Fibroblast of pulmonary artery (primary cell): ENCODE measurements at regions not wholly inside any gene's neighbourhood (a gene's known extent, or its start where the extent isn't known, plus 50 kb on each side); places are given as distances from the start of the nearest gene placed in this dataset.

Experiments
- DNase-seq: peaks from one replicate; pipeline ENCODE4 v3.0.0-alpha.2; 2010; ENCODE audit warnings: low read depth
- H3K4me3 ChIP-seq: replicated peaks from 2 replicates; pipeline ENCODE4 v1.5.1; 2011; ENCODE audit warnings: low read depth, mild to moderate bottlenecking, control low read depth, low read length, moderate library complexity
- CTCF ChIP-seq: IDR thresholded peaks from 2 replicates; pipeline ENCODE4 v1.5.1; 2011; ENCODE audit warnings: mild to moderate bottlenecking, control low read depth, low read length, inconsistent platforms; ENCODE audit errors: missing control alignments

- no peak for DNase-seq
Measured at GRCh38 chr4:189084671-189085070, 856.0 kb upstream of the FRG1 start.

GRCh38 chr4:189087971-189088370 lies 852.7 kb upstream of the FRG1 start:
- no peak for DNase-seq
- no peak for TF ChIP-seq CTCF
- no peak overlapping the region for H3K4me3 ChIP-seq

More at GRCh38 chr4:189084671-189085070, 856.0 kb upstream of the FRG1 start:
- TF ChIP-seq CTCF, result no peak
- H3K4me3 ChIP-seq, result no peak overlapping the region

- no peak for DNase-seq
- no peak for TF ChIP-seq CTCF
- H3K4me3 ChIP-seq, result no peak overlapping the region
Measured at GRCh38 chr4:189088780-189089179, 851.9 kb upstream of the FRG1 start.

GRCh38 chr4:189090174-189090814 lies 850.4 kb upstream of the FRG1 start:
- DNase-seq, result peak; percentile 3
- H3K4me3 ChIP-seq, result no peak overlapping the region
- TF ChIP-seq CTCF, result peak; percentile 20

- TF ChIP-seq CTCF, result no peak
- no peak overlapping the region for H3K4me3 ChIP-seq
- DNase-seq, result peak; percentile 6
Measured at GRCh38 chr4:189092581-189092980, 848.1 kb upstream of the FRG1 start.

- no peak for DNase-seq
- no peak for TF ChIP-seq CTCF
- no peak overlapping the region for H3K4me3 ChIP-seq
Measured at GRCh38 chr4:189096108-189096507, 844.6 kb upstream of the FRG1 start.

GRCh38 chr4:189096717-189097116 lies 844.0 kb upstream of the FRG1 start:
- no peak overlapping the region for H3K4me3 ChIP-seq
- no peak for TF ChIP-seq CTCF
- no peak for DNase-seq
